Fibroblast of pulmonary artery (primary cell): ENCODE measurements at regions not wholly inside any gene's neighbourhood (a gene's known extent, or its start where the extent isn't known, plus 50 kb on each side); places are given as distances from the start of the nearest gene placed in this dataset.

ENCODE experiments used
- DNase-seq: peaks from one replicate; pipeline ENCODE4 v3.0.0-alpha.2; 2010; ENCODE audit warnings: low read depth
- H3K4me3 ChIP-seq: replicated peaks from 2 replicates; pipeline ENCODE4 v1.5.1; 2011; ENCODE audit warnings: low read depth, mild to moderate bottlenecking, control low read depth, low read length, moderate library complexity
- TF ChIP-seq, protein P1 (sequence below): IDR thresholded peaks from 2 replicates; pipeline ENCODE4 v1.5.1; 2011; ENCODE audit warnings: mild to moderate bottlenecking, control low read depth, low read length, inconsistent platforms; ENCODE audit errors: missing control alignments

DNA sequence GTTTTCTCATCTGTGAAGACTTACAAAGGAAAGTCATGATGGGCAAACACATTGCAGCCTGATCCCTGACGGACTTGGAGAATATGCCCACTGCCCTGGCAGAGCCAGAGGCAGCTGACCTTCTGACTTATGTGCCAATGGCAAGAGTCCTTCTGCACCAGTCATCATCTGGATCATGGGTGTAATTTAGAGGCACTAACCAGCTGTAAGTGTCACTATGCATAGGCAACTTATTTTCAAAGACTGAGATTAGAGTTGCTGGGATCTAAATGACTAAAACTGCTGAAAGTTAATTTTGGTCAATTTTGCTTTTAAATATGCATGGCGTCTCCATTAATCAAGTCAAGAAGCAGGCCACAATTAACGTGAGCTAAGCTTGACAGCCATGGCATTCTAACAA, 261.2 kb downstream of the BCL11A start:
- DNase-seq = no peak
- H3K4me3 ChIP-seq = no peak overlapping the region
- TF ChIP-seq, protein P1, sequence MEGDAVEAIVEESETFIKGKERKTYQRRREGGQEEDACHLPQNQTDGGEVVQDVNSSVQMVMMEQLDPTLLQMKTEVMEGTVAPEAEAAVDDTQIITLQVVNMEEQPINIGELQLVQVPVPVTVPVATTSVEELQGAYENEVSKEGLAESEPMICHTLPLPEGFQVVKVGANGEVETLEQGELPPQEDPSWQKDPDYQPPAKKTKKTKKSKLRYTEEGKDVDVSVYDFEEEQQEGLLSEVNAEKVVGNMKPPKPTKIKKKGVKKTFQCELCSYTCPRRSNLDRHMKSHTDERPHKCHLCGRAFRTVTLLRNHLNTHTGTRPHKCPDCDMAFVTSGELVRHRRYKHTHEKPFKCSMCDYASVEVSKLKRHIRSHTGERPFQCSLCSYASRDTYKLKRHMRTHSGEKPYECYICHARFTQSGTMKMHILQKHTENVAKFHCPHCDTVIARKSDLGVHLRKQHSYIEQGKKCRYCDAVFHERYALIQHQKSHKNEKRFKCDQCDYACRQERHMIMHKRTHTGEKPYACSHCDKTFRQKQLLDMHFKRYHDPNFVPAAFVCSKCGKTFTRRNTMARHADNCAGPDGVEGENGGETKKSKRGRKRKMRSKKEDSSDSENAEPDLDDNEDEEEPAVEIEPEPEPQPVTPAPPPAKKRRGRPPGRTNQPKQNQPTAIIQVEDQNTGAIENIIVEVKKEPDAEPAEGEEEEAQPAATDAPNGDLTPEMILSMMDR = no peak

DNA sequence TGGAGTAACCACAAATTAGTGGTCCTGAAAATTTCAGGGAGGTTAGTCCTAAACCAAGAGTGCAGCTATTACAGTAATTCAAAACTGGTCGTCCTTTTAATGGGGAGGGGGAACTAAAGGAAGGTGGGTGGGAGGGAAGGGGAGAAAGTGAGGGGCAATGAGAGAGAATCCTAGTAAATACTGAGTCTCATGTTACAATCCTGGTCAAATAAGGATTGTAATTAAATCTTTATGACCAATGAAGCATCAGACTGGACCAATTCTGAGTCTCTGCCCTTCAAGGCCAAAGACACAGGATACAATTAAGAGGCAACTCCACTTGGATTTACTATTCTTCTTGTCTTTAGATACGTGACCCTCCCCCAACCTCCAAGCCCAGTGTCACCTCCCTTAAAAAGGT, 262.9 kb downstream of the BCL11A start:
- no peak for DNase-seq
- TF ChIP-seq, protein P1 = no peak

DNA sequence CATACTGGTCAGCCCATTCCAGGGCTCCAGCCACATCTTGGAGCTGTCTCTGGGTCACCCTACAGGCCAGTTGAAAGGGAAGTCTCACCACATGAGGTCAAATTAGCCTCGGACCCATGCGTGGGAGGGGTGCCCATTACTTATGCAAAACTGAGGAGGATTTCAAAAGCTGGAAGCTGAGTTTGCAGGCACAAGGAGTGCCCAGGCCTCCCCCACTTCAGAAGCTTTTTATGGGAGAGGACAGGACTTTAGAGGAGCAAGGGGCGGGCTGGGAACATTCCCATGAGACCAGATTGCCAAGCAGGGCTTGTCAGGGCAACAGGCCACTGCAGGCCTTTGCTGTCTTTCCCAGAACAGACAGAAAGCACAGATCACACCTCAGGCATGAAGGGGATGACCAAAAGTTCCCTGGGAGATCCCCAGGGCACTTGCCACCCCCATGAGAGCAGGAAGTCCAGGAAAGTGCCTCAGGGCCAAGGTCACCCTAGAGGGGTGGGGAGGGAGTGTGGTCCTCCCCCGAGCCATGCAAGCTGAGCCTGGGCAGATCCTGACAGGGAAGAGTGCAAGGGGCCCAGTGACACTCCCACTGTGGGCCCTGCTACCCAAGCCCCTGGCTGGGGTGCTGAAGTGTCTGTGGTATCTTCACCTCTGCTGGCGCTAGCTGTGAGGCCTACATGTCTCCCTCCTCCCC, 267.7 kb downstream of the BCL11A start:
- H3K4me3 ChIP-seq = no peak overlapping the region
- TF ChIP-seq, protein P1 = no peak
- no peak for DNase-seq

More for the DNA sequence above, 262.9 kb downstream of the BCL11A start:
- H3K4me3 ChIP-seq = no peak overlapping the region

DNA sequence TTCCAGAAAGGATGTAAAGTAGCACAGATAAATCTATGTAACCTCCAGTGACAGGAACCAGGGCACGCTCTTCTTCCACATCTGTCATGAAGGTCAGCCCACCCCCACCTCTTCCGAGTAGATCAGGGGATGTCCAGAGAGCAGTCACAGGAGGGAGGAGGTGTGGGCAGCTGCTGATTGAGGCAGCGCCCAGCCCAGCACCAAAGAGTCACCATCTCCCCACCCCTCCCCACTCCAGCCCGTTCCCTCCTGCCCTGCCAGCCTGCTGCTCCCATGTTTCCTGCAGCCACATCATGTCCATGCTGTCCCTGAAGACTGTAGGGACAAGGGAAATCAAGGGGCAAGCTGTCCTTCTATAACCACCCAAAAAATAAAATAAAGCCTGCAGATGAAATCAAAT, 269.8 kb downstream of the BCL11A start:
- TF ChIP-seq, protein P1 = no peak
- no peak overlapping the region for H3K4me3 ChIP-seq
- no peak for DNase-seq

DNA sequence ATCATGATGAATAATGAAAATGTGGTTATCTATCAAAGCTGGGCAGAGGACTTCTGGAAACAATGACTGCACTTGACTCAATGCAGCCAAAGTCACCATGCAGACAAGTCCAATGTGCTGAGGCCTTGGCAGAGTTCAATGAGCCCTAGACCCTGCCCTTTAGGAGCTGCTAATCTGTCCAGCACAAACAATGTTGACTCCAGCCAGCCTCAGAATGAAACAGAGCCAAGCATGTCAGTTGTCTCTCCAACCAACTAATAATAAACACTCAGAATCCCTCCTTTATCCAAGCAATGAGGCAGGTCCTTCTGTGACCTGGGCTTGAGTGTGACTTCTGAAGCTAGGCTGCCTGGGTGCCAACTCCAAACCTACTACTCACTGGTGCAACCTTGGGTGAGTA, 270.6 kb downstream of the BCL11A start:
- no peak overlapping the region for H3K4me3 ChIP-seq
- no peak for DNase-seq
- TF ChIP-seq, protein P1 = no peak

GRCh38 chr2:60281730-60282129, 271.7 kb downstream of the BCL11A start:
- no peak for DNase-seq
- TF ChIP-seq, protein P1 = no peak
- no peak overlapping the region for H3K4me3 ChIP-seq

GRCh38 chr2:60280238-60280637, 273.2 kb downstream of the BCL11A start:
- TF ChIP-seq, protein P1 = no peak
- no peak for DNase-seq
- H3K4me3 ChIP-seq = no peak overlapping the region
